MM.1S (cell line): ENCODE measurements at regions not wholly inside any gene's neighbourhood (a gene's known extent, or its start where the extent isn't known, plus 50 kb on each side); places are given as distances from the start of the nearest gene placed in this dataset.

Experiments used
- CTCF ChIP-seq: fragments of 300-600 bp; sonication (generic); IDR thresholded peaks from 2 replicates; pipeline ENCODE4 v1.5.1; 2016; ENCODE audit warnings: antibody characterized with exemption, low read length, mixed read lengths
- EZH2 ChIP-seq: fragments of 300-600 bp; sonication (generic); optimal IDR thresholded peaks from 2 replicates; pipeline ENCODE3; 2017; ENCODE audit warnings: low read depth, mild to moderate bottlenecking, antibody characterized with exemption, low read length, mixed read lengths
- EZH2phosphoT487 ChIP-seq: fragments of 300-600 bp; sonication (generic); IDR thresholded peaks from 2 replicates; pipeline ENCODE4 v1.6.1; 2018; ENCODE audit warnings: antibody characterized with exemption, low read length

- no peak for TF ChIP-seq CTCF
- TF ChIP-seq EZH2, result no peak
- no peak for TF ChIP-seq EZH2phosphoT487
Observed at GRCh38 chr10:45561952-45562351, 110.6 kb downstream of the ZFAND4 start.
